ENCODE measurements at regions not wholly inside any gene's neighbourhood (a gene's known extent, or its start where the extent isn't known, plus 50 kb on each side); places are given as distances from the start of the nearest gene placed in this dataset.

DNA sequence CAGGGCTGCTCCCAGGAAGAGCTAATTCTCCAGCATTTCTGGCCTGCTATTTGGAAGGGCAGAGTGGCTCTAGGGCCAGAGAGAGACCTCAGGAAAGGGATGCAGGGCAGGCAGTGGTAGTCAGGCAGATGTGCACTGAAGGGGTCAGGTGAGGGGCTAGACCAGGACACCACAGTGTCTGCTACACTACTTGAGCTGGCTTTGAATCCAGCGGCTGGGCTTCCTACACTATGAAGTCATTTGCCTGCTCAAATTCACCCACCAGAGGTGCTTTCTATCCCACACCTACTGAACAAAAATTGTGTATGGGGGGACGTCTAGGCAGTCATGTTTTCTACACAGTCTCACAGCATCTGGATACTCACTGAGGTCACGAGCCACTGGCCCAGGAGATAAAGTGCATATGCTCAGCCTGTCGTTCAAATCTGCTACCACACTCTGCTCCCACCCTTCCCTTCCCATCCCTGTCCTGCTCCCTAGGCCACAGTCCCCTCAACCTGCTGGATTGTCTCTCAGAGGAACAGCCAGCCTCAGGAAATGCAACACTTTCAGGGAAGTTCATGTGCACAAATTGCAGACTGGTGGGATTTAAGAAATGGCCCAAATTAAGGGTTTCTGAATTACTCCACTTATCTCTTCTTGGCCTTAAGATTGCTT is 49.9 kb upstream of the SLC6A11 start:
- no peaks in the 10 kb centered on the region for H3K4me1 ChIP-seq (ENCODE audit: insufficient read depth, low read length, poor library complexity, severe bottlenecking)
- H3K4me3 ChIP-seq (ENCODE audit: low read depth, low read length, poor library complexity, severe bottlenecking) = no peak overlapping the region
- H4K20me1 ChIP-seq (ENCODE audit: insufficient read depth, low read length) = no peaks in the 10 kb centered on the region
- no peaks in the 10 kb centered on the region for H3K9me3 ChIP-seq (ENCODE audit: low read length)
- H3K36me3 ChIP-seq (ENCODE audit: insufficient read depth, low read length) = no peaks in the 10 kb centered on the region
- TF ChIP-seq, protein P1, sequence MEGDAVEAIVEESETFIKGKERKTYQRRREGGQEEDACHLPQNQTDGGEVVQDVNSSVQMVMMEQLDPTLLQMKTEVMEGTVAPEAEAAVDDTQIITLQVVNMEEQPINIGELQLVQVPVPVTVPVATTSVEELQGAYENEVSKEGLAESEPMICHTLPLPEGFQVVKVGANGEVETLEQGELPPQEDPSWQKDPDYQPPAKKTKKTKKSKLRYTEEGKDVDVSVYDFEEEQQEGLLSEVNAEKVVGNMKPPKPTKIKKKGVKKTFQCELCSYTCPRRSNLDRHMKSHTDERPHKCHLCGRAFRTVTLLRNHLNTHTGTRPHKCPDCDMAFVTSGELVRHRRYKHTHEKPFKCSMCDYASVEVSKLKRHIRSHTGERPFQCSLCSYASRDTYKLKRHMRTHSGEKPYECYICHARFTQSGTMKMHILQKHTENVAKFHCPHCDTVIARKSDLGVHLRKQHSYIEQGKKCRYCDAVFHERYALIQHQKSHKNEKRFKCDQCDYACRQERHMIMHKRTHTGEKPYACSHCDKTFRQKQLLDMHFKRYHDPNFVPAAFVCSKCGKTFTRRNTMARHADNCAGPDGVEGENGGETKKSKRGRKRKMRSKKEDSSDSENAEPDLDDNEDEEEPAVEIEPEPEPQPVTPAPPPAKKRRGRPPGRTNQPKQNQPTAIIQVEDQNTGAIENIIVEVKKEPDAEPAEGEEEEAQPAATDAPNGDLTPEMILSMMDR (conservative IDR thresholded peaks at IDR 0.05; ENCODE audit: low read length) = no peak
- TF ChIP-seq EZH2phosphoT487 (IDR thresholded peaks at IDR 0.05; ENCODE audit: borderline replicate concordance, low read depth, low read length) = no peak
- POLR2A ChIA-PET = interaction anchor here (0.7 kb wide), 1 partner anchor 281 kb away, joined by 5 read pairs; no protein-coding TSS in a partner anchor
- no peak overlapping the region for H3K27ac ChIP-seq (ENCODE audit: low read depth, low read length, poor library complexity, severe bottlenecking)
- no peak overlapping the region for H2AFZ ChIP-seq (ENCODE audit: low read length)
- no peaks in the 10 kb centered on the region for H3K79me2 ChIP-seq (ENCODE audit: insufficient read depth, low read depth, low read length)
- no peaks in the 10 kb centered on the region for H3K9me2 ChIP-seq (ENCODE audit: insufficient read depth, low read length)
- BruUV-seq (replicated peaks) = no TSS peak
- no peak overlapping the region for H3K4me2 ChIP-seq (ENCODE audit: low read length)
- no peak for DNase-seq (ENCODE audit: low spot score)
- CTCF ChIA-PET (ENCODE audit: unreplicated experiment) = no interaction called here
- intact Hi-C loops (cut with micrococcal nuclease; ENCODE audit: unreplicated experiment) = no loop called here

Data from OCI-LY7 (cell line).